M059J (cell line): ENCODE measurements at regions not wholly inside any gene's neighbourhood (a gene's known extent, or its start where the extent isn't known, plus 50 kb on each side); places are given as distances from the start of the nearest gene placed in this dataset.
A peak's percentile ranks its signal among the peaks of the same experiment; 100 is the strongest.
"Not testable (repeated sequence)": the region's sequence is repeated elsewhere in the genome, so short reads cannot be mapped to it uniquely, and the experiment has no call there.

Experiments used
- DNase-seq: peaks from one replicate; pipeline ENCODE4 v3.0.0-alpha.2; 2012; ENCODE audit warnings: low read depth

DNA sequence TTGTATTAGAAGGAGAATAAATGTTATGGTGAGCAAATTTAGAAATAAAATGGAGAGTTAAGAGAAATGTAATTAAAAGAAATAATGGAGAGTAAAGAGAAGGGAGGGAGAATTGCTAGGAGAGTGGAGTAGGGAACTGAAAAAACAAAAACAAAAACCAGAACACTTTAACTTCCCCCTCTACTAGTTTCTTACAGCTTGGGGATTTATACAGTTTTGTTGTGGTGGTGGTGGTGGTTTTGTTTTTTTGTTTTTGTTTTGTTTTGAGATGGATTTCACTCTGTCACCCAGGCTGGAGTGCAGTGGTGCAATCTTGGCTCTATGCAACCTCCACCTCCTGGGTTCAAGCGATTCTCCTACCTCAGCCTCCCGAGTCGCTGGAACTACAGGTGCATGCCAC lies 322.4 kb downstream of the TMEM167A start:
- no peak for DNase-seq

- no peak for DNase-seq
These were observed 323.0 kb downstream of the TMEM167A start for GRCh38 chr5:82754036-82754746.

- no peak for DNase-seq
These were observed 323.8 kb downstream of the TMEM167A start for GRCh38 chr5:82753374-82753773.

- DNase-seq = peak; percentile 7
These were observed 327.8 kb downstream of the TMEM167A start for GRCh38 chr5:82749461-82749820.

DNA sequence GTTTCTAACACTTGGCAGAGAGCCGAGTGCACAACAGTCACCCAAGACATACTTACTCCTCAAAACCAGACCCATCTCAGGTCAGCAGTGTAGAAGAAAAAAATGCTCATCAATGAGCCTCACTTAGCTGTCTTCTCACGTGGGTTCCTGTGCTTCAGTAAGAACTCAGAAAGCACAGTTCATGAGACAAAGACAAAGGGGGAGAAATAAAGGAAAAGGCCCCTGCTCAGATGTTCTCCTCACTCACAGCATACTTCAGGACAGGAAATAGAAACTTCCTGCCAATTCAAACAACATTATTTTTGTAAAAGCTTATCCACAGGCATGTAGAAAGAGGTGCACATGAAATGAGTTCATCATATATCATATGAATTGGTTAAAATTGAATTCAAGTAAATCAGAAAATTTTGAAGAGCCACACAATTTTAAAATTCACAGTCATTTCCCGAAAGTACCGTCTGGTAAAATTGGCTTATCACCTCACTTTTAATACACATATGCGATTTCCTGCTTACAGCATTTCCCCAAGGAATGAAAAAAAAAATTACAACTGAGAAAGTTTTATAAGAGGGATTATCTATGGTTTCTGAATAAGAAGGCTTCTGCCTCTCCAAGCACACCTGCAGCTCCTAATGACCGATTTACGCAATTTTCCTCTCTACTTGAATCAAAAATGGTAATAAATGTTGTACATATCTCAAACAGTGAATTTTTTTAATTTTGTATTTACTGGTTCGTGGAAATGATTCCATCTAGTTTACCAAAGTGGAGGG lies 328.3 kb downstream of the TMEM167A start:
- peak; percentile 2 for DNase-seq

DNA sequence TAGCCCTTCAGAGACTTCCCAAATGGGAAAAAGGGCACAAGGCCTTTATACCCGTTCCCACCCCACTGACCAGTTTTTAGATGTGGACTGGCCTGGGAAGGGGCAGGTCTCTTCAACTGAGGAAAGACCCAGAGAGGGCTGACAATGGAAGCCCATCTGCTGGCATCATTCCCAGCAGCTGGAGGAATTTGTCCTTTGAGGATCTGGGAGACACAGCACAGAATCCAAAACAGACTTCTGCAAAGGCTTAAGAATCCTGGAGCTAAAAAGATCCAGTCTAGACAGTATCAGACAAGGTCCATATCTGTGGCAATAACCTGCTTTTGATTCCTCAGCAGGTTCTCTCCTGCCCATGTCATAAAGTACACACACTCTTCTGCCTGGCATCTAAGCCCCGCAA lies 329.2 kb downstream of the TMEM167A start:
- DNase-seq = no peak

- DNase-seq = no peak
These were observed 332.2 kb downstream of the TMEM167A start for GRCh38 chr5:82745016-82745415.

DNA sequence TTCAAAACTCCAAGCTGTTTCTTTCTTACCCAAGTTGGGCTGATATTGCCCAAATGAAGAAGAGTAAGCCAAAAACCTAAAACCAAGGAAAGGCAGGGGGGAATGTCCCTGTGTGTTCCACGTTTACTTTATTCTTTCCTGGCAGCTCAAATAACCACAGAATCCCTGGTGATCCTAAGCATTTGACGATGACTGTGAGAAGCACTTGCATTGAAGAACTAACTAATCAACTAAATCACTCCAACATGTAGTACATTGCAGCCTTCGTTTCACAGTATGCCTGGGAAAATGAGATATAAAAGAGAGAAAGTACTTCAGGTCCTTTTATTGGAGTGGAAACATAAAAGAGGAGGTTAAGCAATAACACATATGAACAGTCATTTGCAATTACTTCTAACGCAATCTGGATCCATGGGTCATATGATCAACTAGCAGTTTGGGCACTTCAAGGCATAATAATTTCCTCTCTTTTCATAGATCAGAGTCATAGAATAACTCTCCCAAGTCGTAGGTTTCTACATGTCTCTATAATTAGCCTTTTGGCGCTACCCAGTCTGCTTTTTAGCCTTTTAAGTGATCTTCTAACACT lies 338.4 kb downstream of the TMEM167A start:
- DNase-seq = no peak

DNA sequence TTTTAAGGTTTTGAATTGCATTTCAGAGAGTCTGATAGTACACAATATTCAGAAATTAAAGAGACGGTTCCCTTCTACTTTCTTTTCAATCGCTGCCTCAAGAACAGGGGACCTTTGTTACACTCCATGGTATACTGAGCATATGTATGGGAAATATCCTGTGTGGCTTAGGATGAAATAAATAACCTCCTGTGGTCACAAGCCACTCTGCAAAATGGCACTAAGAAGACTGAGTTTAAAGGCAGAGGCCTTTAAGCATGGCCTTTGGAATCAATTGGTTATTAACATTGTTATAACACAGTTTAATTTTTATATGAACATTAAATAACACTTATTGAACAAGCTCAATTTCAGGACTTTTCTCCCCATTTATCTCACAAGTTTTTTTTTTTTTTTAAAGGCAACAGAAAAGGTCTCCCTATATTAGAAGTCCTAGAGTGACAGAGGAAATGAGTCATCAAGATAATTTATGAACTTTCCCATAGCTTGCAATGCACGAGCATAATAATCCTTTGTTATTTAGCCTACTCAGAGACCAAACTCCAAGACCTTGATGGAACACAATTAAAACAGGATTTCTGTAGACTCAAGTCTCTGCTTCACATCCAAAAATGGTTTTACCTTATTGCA lies 341.9 kb downstream of the TMEM167A start:
- DNase-seq = peak; percentile 81

DNA sequence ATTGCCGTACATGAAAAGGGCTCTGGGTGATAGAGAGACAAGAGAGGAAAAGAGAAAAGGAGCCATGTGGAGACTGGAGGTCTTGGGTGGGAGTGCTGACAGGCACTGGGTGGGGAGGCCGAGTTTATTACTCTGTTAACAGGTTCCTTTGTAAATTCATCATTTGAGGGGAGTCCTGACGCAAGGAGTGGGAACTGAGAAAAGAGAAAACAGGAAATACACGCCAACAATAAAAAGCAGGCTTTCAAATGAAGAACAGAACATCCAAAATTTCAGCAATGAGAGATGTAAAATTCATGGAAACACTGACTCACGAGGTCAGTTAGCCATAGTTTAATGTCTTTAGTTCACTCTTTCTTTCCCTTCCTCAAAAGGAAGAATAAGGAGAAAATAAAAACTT lies 342.8 kb downstream of the TMEM167A start:
- DNase-seq = no peak

DNA sequence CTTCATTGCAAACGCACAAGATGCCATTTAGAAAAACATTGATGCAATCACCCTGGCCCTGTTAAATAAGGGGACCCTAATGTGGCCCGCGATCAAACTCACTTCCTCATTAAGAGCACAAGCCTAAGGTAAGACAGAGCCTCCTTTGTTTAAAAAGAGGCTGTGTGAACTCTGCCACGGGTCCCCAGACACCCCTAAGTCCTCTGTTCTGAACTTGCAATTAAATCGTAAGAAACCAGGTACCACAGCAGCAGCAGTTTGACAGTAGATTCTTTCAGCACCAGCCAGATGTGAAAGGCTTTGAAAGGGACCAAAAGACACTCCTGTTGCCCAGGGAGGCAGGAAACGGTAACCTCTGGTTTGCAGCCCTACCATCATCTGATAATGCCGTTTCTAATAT lies 346.3 kb downstream of the TMEM167A start:
- DNase-seq = no peak

DNA sequence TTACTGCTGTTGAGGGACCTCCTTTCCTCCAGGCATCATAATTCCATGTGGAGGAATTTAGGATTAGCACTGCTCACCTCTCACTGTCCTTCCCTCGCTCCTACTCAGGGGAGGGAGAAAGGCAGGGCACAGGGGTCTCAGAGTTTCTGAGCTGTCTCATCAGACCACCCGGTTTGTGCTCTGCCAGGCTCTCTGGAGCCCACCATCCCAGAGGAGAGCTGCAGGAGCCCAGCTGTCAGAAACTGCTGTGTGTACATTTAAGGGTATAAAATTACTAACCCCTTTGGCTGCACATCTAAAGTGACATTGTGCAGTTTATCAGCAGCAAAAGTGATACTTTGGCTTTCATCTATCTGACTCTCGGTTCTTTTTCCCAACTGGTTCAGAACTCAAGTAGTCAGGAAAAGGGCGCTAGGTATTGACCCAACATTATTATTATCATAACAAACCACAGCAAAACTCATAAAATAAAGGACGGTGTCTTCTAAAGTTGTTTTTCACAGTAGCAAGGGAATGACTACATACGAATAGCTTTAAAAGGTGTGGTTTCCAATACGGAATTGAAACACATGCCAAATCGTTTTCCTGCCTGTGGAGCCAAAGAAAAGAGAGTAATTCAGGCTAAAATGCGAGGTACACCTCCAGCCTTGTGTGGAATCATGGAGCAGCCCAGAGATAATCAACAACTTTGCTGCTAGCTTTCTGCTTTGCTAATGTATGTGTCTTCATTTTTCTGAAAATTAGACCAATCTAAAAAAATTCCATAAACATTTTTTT lies 348.1 kb downstream of the TMEM167A start:
- no peak for DNase-seq

GRCh38 chr5:82723168-82723567 lies 354.0 kb downstream of the TMEM167A start:
- DNase-seq = no peak

- no peak for DNase-seq
These were observed 356.1 kb downstream of the TMEM167A start for GRCh38 chr5:82721087-82721410.

DNA sequence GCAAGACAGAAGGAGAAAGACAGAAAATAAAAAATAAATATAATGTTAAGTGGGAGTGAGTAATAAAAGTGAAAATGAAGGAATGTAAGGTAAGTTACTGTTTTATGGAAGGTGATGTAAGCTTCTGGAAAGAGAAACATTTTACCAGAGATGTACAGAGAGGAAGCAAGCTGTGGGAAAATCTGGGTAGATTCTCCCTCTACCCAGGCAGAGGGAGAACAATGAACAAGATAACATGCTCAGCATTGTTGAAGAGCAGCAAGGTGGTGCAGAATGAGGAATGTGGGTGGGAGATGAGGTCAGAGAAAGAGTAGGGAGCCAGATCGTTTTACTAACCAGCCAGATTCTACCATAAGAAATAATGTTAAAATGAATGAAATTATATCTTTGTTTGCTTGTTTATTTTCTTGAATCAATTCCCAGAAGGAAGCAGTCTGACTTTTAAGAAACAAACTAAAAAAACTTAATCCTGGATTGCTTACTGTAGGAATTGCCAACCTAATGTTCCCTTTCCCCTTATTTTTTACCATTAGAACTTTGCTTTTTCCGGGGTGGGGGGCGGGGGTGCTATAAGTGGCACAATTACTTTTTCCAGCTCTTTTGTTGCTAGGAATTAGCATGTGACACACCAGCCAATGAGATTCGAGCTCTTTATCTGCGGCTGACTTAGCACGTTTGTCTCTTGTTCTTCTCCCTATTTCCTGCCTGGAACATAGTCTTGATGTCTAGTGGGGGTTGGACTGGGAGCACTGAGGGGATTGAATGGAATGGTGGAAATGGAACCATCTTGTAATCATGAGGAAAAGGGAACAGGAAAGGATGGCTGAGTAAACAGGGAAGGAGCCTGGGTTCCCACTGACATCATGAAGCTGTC lies 356.7 kb downstream of the TMEM167A start:
- DNase-seq = peak; percentile 14

- peak; percentile 10 for DNase-seq
These were observed 357.8 kb downstream of the TMEM167A start for GRCh38 chr5:82719368-82719767.

GRCh38 chr5:82717738-82718137 lies 359.5 kb downstream of the TMEM167A start:
- DNase-seq = no peak

GRCh38 chr5:82714732-82715131 lies 362.5 kb downstream of the TMEM167A start:
- not testable (repeated sequence) for DNase-seq

GRCh38 chr5:82713811-82714210 lies 363.4 kb downstream of the TMEM167A start:
- DNase-seq = no peak

DNA sequence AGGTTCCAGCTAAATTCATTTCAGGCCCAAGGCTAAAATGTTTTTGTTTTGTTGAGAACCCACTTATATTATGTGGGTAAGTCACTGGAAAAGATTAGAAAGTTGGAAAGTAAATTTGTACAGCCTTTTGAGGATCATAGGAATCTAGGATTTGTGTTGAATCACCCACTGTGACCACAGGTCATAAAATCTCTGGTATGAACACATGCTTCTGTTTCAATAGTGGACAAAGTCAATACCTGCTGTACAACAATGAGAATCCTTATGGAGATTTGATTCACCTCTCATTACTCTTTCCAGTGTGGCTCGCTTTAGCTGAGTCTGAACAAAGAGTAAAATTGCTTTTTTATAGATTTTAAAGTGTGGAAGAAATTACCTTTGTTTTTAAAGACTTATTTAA lies 369.5 kb downstream of the TMEM167A start:
- peak; percentile 60 for DNase-seq

DNA sequence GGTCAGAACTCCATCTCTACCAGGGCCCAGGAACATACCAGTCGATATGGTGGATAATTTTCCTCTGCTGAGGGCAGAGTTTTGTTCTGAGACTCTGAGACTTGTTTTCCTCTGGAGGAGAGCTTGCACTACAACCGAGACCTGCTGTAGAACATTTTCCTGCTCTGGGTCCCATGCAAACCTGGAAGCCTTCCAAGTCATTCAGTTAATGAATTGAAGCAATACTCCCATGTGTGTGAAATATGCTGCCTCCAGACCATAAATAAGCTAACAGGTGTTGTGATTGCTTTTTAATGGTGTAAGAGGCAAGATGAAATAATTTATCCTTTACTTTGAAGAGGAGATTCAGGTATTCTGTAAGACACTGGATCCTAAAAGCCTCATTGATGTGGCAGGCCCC lies 372.8 kb downstream of the TMEM167A start:
- no peak for DNase-seq
